OCI-LY1 (cell line): ENCODE measurements at regions not wholly inside any gene's neighbourhood (a gene's known extent, or its start where the extent isn't known, plus 50 kb on each side); places are given as distances from the start of the nearest gene placed in this dataset.

Experiments
- H2AFZ ChIP-seq: fragments of 200-600 bp; sonication (generic), shearing (Covaris generic); 2 replicates; pipeline ENCODE4 v1.6.0; 2014; ENCODE audit warnings: antibody characterized with exemption, mild to moderate bottlenecking, low read length
- H3F3A ChIP-seq: fragments of 200-600 bp; sonication (generic), shearing (Covaris generic); 2 replicates; pipeline ENCODE4 v1.6.0; 2014; ENCODE audit warnings: mild to moderate bottlenecking, antibody characterized with exemption, low read length, moderate library complexity; ENCODE audit not compliant: insufficient read depth
- H3K27ac ChIP-seq: fragments of 200-600 bp; sonication (generic); 2 replicates; pipeline ENCODE4 v1.5.1; 2014; ENCODE audit warnings: low read length, mixed run types, mild to moderate bottlenecking, low read depth; ENCODE audit not compliant: poor library complexity, severe bottlenecking
- H3K27me3 ChIP-seq: fragments of 200-600 bp; sonication (generic); 2 replicates; pipeline ENCODE4 v1.6.0; 2014; ENCODE audit warnings: antibody characterized with exemption, mild to moderate bottlenecking, low read length, moderate library complexity; ENCODE audit not compliant: insufficient read depth
- H3K36me3 ChIP-seq: fragments of 200-600 bp; sonication (generic); 2 replicates; pipeline ENCODE4 v1.6.1; 2014; ENCODE audit warnings: mild to moderate bottlenecking, antibody characterized with exemption, low read length, moderate library complexity, mixed read lengths; ENCODE audit not compliant: insufficient read depth
- H3K4me1 ChIP-seq: fragments of 200-600 bp; sonication (generic); 2 replicates; pipeline ENCODE4 v1.5.1; 2014; ENCODE audit warnings: mild to moderate bottlenecking, low read length, moderate library complexity; ENCODE audit not compliant: insufficient read depth, severe bottlenecking
- H3K4me2 ChIP-seq: fragments of 200-600 bp; sonication (generic), shearing (Covaris generic); 2 replicates; pipeline ENCODE4 v1.6.1; 2014; ENCODE audit warnings: low read length
- H3K4me3 ChIP-seq: fragments of 200-600 bp; sonication (generic); 2 replicates; pipeline ENCODE4 v1.5.1; 2014; ENCODE audit warnings: low read length, low read depth, mild to moderate bottlenecking, mixed read lengths; ENCODE audit not compliant: poor library complexity, severe bottlenecking
- H3K79me2 ChIP-seq: fragments of 200-600 bp; shearing (Covaris generic); 2 replicates; pipeline ENCODE4 v1.6.1; 2016; ENCODE audit warnings: mixed run types, low read length, mixed read lengths; ENCODE audit not compliant: insufficient read depth
- H3K9ac ChIP-seq: fragments of 200-600 bp; sonication (generic), shearing (Covaris generic); 2 replicates; pipeline ENCODE4 v1.6.1; 2014; ENCODE audit warnings: mild to moderate bottlenecking, low read length, mixed read lengths
- H3K9me2 ChIP-seq: fragments of 200-600 bp; sonication (generic), shearing (Covaris generic); 2 replicates; pipeline ENCODE4 v1.6.1; 2014; ENCODE audit warnings: low read depth, mild to moderate bottlenecking, low read length, mixed read lengths
- H3K9me3 ChIP-seq: fragments of 200-600 bp; shearing (Covaris generic); 2 replicates; pipeline ENCODE4 v1.6.1; 2014; ENCODE audit warnings: low read length, mixed read lengths
- H4K20me1 ChIP-seq: fragments of 200-600 bp; sonication (generic), shearing (Covaris generic); 2 replicates; pipeline ENCODE4 v1.6.0; 2016; ENCODE audit warnings: mild to moderate bottlenecking, low read length; ENCODE audit not compliant: insufficient read depth
- CTCF ChIP-seq: fragments of 200-600 bp; sonication (generic), shearing (Covaris generic); IDR thresholded peaks from 2 replicates; pipeline ENCODE4 v1.5.1; 2017; ENCODE audit warnings: mild to moderate bottlenecking, antibody characterized with exemption, low read length, moderate library complexity, mixed read lengths
- EZH2 ChIP-seq: fragments of 200-600 bp; sonication (generic), shearing (Covaris generic); IDR thresholded peaks from 2 replicates; pipeline ENCODE4 v1.8.0; 2017; ENCODE audit warnings: borderline replicate concordance, mixed run types, mild to moderate bottlenecking, antibody characterized with exemption, low read length, moderate library complexity, mixed read lengths

- no peaks in the 10 kb centered on the region for H3K4me1 ChIP-seq
- no peak overlapping the region for H3K4me3 ChIP-seq
- no peak overlapping the region for H3K4me2 ChIP-seq
- no peak overlapping the region for H2AFZ ChIP-seq
- H3F3A ChIP-seq, result no peaks in the 10 kb centered on the region
- no peaks in the 10 kb centered on the region for H3K79me2 ChIP-seq
- H3K9me2 ChIP-seq, result no peaks in the 10 kb centered on the region
- H4K20me1 ChIP-seq, result no peaks in the 10 kb centered on the region
- no peaks in the 10 kb centered on the region for H3K36me3 ChIP-seq
- H3K9ac ChIP-seq, result no peak overlapping the region
- H3K27me3 ChIP-seq, result no peaks in the 10 kb centered on the region
- no peak for TF ChIP-seq CTCF
- TF ChIP-seq EZH2, result no peak
- H3K9me3 ChIP-seq, result no peaks in the 10 kb centered on the region
- H3K27ac ChIP-seq, result no peak overlapping the region
Measured at GRCh38 chr20:54822386-54822785, 347.0 kb downstream of the DOK5 start.

- H3K9me3 ChIP-seq, result no peaks in the 10 kb centered on the region
- no peaks in the 10 kb centered on the region for H3K79me2 ChIP-seq
- H3K9me2 ChIP-seq, result no peaks in the 10 kb centered on the region
- no peaks in the 10 kb centered on the region for H3F3A ChIP-seq
- no peaks in the 10 kb centered on the region for H3K4me1 ChIP-seq
- H3K36me3 ChIP-seq, result no peaks in the 10 kb centered on the region
- H2AFZ ChIP-seq, result no peak overlapping the region
- no peaks in the 10 kb centered on the region for H4K20me1 ChIP-seq
- no peak overlapping the region for H3K27ac ChIP-seq
- H3K4me2 ChIP-seq, result no peak overlapping the region
- H3K27me3 ChIP-seq, result no peaks in the 10 kb centered on the region
- no peak overlapping the region for H3K4me3 ChIP-seq
- TF ChIP-seq EZH2 (no peak), CTCF (no peak)
- H3K9ac ChIP-seq, result no peak overlapping the region
Measured at GRCh38 chr20:54820392-54820791, 345.0 kb downstream of the DOK5 start.

GRCh38 chr20:54806462-54806861 is 331.1 kb downstream of the DOK5 start:
- Histone ChIP-seq H3K9ac (no peak overlapping the region), H3K9me3 (no peaks in the 10 kb centered on the region), H3K4me3 (no peak overlapping the region), H3K4me1 (no peaks in the 10 kb centered on the region), H3K27ac (no peak overlapping the region), H3K36me3 (no peaks in the 10 kb centered on the region), H3F3A (no peaks in the 10 kb centered on the region), H3K9me2 (no peaks in the 10 kb centered on the region), H2AFZ (no peak overlapping the region), H3K79me2 (no peaks in the 10 kb centered on the region), H3K27me3 (no peaks in the 10 kb centered on the region), H4K20me1 (no peaks in the 10 kb centered on the region), H3K4me2 (no peak overlapping the region)
- TF ChIP-seq CTCF (no peak), EZH2 (no peak)
